22Rv1 (cell line): ENCODE measurements at regions not wholly inside any gene's neighbourhood (a gene's known extent, or its start where the extent isn't known, plus 50 kb on each side); places are given as distances from the start of the nearest gene placed in this dataset.

Experiments
- H3K27ac ChIP-seq: fragments of 450-650 bp; 2 replicates; pipeline ENCODE4 v1.5.1; 2017
- ZFX ChIP-seq: fragments of 450-650 bp; IDR thresholded peaks from 2 replicates; pipeline ENCODE4 v1.6.1; 2017; ENCODE audit warnings: antibody characterized with exemption, borderline replicate concordance
- TF ChIP-seq, protein P1 (sequence below): fragments of 450-650 bp; IDR thresholded peaks from 2 replicates; pipeline ENCODE4 v1.5.1; 2017; ENCODE audit warnings: mild to moderate bottlenecking

DNA sequence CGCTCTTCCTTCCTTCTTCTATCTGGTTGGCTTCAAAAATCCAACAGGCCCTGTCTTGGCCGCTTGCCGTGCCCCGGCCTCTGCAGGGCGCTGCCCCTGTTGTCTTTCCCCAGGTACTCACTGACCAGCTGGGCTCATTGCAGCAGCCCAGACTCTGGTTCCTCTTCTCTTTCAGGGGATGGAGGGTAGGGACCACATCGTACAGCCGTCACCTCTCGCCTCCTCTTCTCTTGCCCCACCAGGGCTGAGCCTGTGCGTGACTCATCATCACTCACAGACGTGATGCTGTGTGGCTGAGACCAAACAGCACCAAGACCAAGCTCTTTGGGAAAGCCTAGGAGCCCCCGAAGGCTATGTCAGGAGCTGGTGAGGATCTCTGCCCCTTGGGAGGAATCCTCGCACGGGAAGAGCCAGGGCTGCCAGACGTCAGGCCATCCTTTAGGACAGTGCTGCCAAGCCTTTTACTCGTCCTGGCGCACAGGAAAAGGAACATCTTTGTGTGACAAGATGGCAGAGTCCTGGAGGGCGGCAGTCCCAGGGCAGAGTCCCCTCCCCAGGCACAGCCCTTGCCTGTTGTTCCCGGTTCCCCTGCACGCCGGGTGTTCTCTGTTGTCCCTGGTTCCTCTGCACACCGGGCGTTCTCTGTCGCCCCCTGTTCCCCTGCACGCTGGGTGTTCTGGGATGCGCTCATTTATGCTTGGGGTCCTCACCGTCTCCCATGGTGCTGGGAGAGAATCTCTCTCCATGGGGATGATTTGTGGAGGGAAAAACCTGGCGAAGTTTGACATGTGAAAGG is 188.5 kb upstream of the SHH start:
- no peak overlapping the region for H3K27ac ChIP-seq

DNA sequence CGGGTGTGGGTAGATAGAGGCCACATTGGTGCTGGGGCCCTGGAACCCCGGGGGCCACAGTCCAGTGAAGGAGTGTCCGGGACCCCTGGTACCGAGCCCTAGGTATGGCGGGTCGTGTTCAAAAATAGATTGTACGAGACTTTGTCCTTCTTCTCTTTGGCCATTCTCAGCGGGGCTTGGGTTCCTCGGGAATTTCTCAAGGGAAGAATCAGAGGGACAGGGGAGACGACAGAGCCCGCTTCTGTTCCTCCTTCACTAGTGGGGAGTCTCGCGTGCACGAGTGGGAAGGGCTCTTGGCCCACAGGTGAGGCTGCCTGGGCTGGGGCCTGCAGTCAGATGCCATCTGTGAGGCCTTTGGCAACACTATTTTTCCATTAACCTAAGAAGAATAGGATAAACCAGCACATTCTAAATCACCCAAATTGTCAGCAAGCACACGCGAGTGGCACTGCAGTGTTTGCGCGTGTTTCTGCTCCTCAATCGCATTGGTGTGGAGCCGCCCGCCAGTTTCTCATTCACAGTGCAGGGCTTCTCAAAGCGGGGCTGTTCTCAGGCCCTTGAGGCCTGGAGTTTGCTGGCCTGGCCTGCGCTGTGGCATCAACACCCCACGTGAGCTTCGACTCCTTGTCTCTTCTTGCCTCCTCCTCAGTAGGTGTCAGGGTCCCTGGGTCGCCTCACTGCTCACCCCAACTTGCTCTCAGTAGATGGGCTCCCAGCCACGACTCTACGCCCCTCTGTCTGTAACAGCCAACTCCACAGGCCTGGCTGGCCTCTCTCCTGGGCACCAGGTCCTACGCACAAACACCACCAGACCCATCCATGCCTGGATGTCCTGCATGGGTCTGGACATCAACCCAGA is 187.6 kb upstream of the SHH start:
- no peak for TF ChIP-seq ZFX
- TF ChIP-seq, protein P1, sequence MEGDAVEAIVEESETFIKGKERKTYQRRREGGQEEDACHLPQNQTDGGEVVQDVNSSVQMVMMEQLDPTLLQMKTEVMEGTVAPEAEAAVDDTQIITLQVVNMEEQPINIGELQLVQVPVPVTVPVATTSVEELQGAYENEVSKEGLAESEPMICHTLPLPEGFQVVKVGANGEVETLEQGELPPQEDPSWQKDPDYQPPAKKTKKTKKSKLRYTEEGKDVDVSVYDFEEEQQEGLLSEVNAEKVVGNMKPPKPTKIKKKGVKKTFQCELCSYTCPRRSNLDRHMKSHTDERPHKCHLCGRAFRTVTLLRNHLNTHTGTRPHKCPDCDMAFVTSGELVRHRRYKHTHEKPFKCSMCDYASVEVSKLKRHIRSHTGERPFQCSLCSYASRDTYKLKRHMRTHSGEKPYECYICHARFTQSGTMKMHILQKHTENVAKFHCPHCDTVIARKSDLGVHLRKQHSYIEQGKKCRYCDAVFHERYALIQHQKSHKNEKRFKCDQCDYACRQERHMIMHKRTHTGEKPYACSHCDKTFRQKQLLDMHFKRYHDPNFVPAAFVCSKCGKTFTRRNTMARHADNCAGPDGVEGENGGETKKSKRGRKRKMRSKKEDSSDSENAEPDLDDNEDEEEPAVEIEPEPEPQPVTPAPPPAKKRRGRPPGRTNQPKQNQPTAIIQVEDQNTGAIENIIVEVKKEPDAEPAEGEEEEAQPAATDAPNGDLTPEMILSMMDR = no peak

More for the DNA sequence above, 188.5 kb upstream of the SHH start:
- TF ChIP-seq, protein P1 = no peak
- no peak for TF ChIP-seq ZFX

DNA sequence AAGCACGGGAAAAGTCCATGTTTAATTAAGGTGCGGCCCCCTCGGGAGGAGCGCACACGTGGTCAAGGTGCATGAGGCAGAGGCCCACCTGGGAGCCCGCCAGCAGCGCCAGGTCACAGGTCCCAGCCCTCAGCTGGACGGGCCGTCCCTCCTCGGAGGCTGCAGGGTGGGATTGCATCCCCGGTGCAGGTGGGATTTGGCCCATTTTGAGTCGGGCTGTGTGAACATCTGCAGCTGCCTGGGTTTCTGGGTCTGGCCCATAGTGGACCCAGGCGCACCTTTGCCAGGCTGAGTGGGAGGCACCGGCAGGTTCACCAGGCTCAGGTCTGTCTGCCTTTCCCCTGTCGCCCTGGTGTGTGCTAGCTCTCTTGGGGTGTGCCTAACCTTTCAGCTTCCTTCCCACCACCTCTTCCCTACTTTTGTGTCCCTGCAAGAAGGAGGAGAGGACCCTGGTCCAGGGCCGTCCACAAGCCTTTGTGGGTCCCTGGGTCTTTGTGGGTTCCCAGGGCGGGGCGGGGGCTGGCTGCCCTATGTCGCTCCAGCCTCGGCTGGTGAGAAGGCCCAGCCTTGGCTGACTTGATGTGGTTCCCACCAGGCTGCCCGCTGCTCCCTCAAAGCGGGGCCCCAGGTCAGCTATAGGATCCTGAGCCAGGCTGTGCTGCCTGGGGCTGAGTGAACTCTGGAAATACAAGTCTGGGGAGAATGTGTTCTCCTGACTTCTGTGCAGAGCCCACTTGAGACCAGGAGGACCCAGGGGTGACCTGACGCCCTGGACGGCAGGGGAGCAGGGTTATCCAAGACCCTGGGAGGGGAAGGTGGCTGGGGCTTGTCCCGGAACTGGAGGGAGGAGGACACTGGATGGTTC is 186.7 kb upstream of the SHH start:
- H3K27ac ChIP-seq = no peak overlapping the region
- no peak for TF ChIP-seq ZFX
- TF ChIP-seq, protein P1 = no peak

More for the DNA sequence above, 187.6 kb upstream of the SHH start:
- H3K27ac ChIP-seq = no peak overlapping the region

DNA sequence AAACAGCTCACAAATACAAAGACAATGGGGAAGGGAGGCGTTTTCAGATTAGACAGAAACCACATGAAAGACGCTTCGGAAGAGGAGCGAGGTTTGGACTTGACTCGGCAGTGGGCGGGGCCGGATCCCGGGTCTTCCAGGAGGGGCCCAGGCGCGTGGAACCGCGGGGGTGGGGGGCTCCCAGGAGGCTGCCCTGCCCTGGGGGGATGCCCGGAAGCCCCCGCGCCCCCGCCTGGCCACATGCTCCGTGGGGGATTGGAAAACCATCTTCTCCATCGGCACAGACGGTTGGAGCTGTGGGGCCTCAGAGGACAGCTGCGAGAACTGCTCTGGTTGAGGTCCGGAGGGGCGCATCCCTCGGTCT is 186.0 kb upstream of the SHH start:
- TF ChIP-seq, protein P1 = no peak
- TF ChIP-seq ZFX = no peak
- no peak overlapping the region for H3K27ac ChIP-seq

DNA sequence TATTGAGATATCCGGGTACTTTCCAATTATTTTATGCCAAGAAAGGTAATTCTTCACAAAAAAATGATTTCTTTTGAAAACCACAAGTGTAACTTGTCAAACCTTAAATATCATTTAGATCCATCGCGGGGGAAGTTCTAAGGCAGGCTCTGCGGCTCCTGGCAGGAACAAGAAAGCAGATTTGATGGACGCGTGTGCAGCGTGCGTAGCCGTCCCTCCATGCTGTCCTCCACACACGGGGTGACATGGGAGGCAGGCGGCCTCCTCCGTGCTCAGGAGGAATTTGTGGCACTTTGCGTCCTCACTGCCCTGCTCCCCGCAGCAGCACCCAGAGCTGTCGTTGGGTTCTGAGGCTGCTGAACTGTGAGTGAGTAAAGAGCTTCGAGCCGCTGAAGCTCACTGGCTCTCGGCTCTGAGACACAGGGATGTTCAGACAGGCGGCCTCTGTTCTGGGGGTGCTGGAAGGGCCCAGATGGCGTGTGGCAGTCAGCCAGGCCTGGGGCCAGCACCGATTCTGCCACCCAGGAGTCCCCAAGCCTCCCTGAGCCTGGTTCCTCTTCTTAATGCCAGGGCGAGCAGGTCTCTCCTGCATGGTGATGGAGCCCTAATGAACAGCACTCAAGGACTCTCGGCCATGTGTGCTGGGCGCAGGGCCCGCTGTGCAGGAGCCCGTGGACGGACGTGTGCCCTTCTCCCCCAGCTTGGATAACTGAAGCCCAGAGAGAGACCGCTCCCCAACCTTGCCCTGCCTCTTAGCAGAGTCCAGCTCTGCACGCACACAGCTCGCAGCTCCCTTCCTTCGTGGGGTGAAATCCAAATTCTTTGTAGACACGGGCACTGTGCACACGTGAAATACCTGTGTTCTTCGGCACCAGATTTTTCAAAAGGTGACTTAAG is 185.4 kb upstream of the SHH start:
- no peak overlapping the region for H3K27ac ChIP-seq
- no peak for TF ChIP-seq ZFX
- TF ChIP-seq, protein P1 = no peak

DNA sequence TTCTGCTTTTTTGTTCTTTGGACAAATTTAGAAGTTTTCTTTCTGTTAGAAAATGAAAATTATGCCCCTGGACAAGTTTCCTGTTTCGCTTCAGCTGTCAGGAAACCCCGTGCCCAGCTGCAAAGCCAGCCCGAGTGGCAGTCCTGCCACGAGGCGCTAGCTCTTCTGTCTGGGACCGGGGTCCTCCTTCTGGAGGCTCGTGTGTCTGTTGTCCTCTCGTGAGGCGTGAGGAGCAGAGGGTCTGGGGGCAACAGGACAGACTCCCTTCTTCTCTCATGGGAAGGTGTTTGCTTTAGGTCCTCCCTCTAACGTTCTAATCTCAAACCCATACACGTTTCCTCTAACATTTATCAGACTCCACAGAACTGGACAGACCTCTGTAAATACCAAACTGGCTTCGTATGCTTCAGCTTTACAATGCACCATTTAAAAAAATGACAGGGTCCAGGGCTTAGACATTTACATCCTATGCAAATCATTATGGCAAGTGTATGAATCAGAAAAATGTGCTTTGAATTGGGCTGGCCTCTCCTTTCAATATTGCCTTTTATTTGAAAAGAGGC is 184.5 kb upstream of the SHH start:
- TF ChIP-seq, protein P1 = no peak
- no peak overlapping the region for H3K27ac ChIP-seq
